ENCODE measurements at regions not wholly inside any gene's neighbourhood (a gene's known extent, or its start where the extent isn't known, plus 50 kb on each side); places are given as distances from the start of the nearest gene placed in this dataset.

- TF ChIP-seq CTCF (IDR thresholded peaks at IDR 0.05) (no peak), POLR2A (IDR thresholded peaks at IDR 0.05) (no peak)
These were observed 108.1 kb upstream of the ZBTB20 start for GRCh38 chr3:115255197-115255585.
